DOHH2 (cell line): ENCODE measurements at regions not wholly inside any gene's neighbourhood (a gene's known extent, or its start where the extent isn't known, plus 50 kb on each side); places are given as distances from the start of the nearest gene placed in this dataset.

Source experiments
- CTCF ChIP-seq: fragments of 200-600 bp; sonication (generic); IDR thresholded peaks from one replicate; pipeline ENCODE4 v1.5.1; 2014; ENCODE audit warnings: antibody characterized with exemption, mild to moderate bottlenecking, low read depth, low read length; ENCODE audit not compliant: poor library complexity, severe bottlenecking
- EZH2phosphoT487 ChIP-seq: fragments of 200-600 bp; sonication (generic); IDR thresholded peaks from 2 replicates; pipeline ENCODE4 v1.6.1; 2017; ENCODE audit warnings: borderline replicate concordance, mild to moderate bottlenecking, antibody characterized with exemption, low read length, moderate library complexity, mixed read lengths

GRCh38 chr3:25899352-25900101 lies 109.6 kb downstream of the OXSM start:
- TF ChIP-seq CTCF: no peak
- no peak for TF ChIP-seq EZH2phosphoT487
